ENCODE measurements at regions not wholly inside any gene's neighbourhood (a gene's known extent, or its start where the extent isn't known, plus 50 kb on each side); places are given as distances from the start of the nearest gene placed in this dataset.

GRCh38 chr2:164078421-164078820 is 342.6 kb upstream of the FIGN start:
- no peak for DNase-seq

- DNase-seq = peak; percentile 54
Observed at GRCh38 chr2:164073101-164074074, 337.6 kb upstream of the FIGN start.

GRCh38 chr2:164069540-164069939 is 333.7 kb upstream of the FIGN start:
- no peak for DNase-seq

GRCh38 chr2:164068063-164068462 is 332.3 kb upstream of the FIGN start:
- DNase-seq = no peak

- no peak for DNase-seq
Observed at GRCh38 chr2:164066095-164066494, 330.3 kb upstream of the FIGN start.

GRCh38 chr2:164065038-164065437 is 329.2 kb upstream of the FIGN start:
- no peak for DNase-seq

- DNase-seq = peak; percentile 30
Observed at GRCh38 chr2:164061129-164061746, 325.4 kb upstream of the FIGN start.

- no peak for DNase-seq
Observed at GRCh38 chr2:164060031-164060430, 324.2 kb upstream of the FIGN start.

- DNase-seq = no peak
Observed at GRCh38 chr2:164055623-164056022, 319.8 kb upstream of the FIGN start.

GRCh38 chr2:164054651-164055050 is 318.8 kb upstream of the FIGN start:
- DNase-seq = no peak

GRCh38 chr2:164053021-164053420 is 317.2 kb upstream of the FIGN start:
- no peak for DNase-seq

GRCh38 chr2:164052006-164052405 is 316.2 kb upstream of the FIGN start:
- no peak for DNase-seq

- no peak for DNase-seq
Observed at GRCh38 chr2:164048729-164049128, 312.9 kb upstream of the FIGN start.

GRCh38 chr2:164046040-164046439 is 310.2 kb upstream of the FIGN start:
- peak; percentile 67 for DNase-seq

- DNase-seq = no peak
Observed at GRCh38 chr2:164044622-164045021, 308.8 kb upstream of the FIGN start.

- DNase-seq = no peak
Observed at GRCh38 chr2:164039270-164039669, 303.5 kb upstream of the FIGN start.

GRCh38 chr2:164032995-164033394 is 297.2 kb upstream of the FIGN start:
- DNase-seq = no peak

- no peak for DNase-seq
Observed at GRCh38 chr2:164030623-164031022, 294.8 kb upstream of the FIGN start.

- peak; percentile 74 for DNase-seq
Observed at GRCh38 chr2:164028814-164029534, 293.2 kb upstream of the FIGN start.

GRCh38 chr2:164024396-164024795 is 288.6 kb upstream of the FIGN start:
- DNase-seq = no peak

GRCh38 chr2:164023896-164024295 is 288.1 kb upstream of the FIGN start:
- DNase-seq = no peak

- peak; percentile 22 for DNase-seq
Observed at GRCh38 chr2:164015328-164016123, 279.7 kb upstream of the FIGN start.

GRCh38 chr2:164014791-164015190 is 279.0 kb upstream of the FIGN start:
- DNase-seq = no peak
